ENCODE measurements at regions not wholly inside any gene's neighbourhood (a gene's known extent, or its start where the extent isn't known, plus 50 kb on each side); places are given as distances from the start of the nearest gene placed in this dataset.

DNA sequence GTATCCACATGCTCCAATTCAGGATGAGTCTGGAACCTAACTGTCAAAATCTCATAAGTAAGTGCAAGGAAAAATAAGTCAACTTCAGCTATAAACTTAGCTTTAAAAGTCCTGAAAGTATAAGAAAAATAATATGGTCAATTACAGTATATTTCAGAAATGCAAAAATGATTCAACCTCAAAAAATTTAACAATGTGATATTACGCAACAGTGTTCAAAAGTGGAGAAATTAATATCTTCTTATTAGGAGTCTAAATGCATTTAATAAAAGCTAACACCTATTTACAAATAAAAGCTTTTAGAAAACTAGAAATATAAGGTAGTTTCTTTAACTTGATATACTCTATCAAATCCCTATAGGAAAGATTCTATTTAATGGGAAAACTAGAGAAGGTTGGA, 111.2 kb upstream of the OPRM1 start:
- Histone ChIP-seq H3K4me3 (ENCODE audit: insufficient read depth, low read depth, low read length) (no peak overlapping the region), H3K4me1 (ENCODE audit: control insufficient read depth, insufficient read depth, low read length) (no peaks in the 10 kb centered on the region), H4K91ac (ENCODE audit: insufficient read depth, low read depth, low read length) (no peak overlapping the region), H3K23ac (ENCODE audit: low read depth, low read length) (no peak overlapping the region), H3K4ac (ENCODE audit: low read depth, low read length) (no peak overlapping the region), H3K56ac (ENCODE audit: extremely low read depth, insufficient read depth, low read length) (no peak overlapping the region), H4K5ac (ENCODE audit: low read depth, low read length) (no peak overlapping the region), H2BK5ac (ENCODE audit: low read depth, low read length, poor library complexity, severe bottlenecking) (no peak overlapping the region), H4K20me1 (ENCODE audit: insufficient read depth, low read length) (no peaks in the 10 kb centered on the region), H3K9ac (ENCODE audit: low read depth, low read length) (no peak overlapping the region), H2BK15ac (ENCODE audit: low read depth, low read length) (no peak overlapping the region), H3K9me3 (ENCODE audit: control insufficient read depth, insufficient read depth, low read length) (0 out of 2 replicates have a peak, but pooled peaks cover 2% of the 10 kb centered on the region), H2BK20ac (ENCODE audit: low read depth, low read length) (no peak overlapping the region), H3K36me3 (ENCODE audit: control insufficient read depth, insufficient read depth, low read length) (no peaks in the 10 kb centered on the region), H2BK120ac (ENCODE audit: low read depth, low read length) (no peak overlapping the region), H4K8ac (ENCODE audit: low read depth in 2 of 2, low read length in 2 of 2) (no peak overlapping the region), H2AFZ (replicated peaks; ENCODE audit: low read length, poor library complexity) (no peak overlapping the region), H3K27ac (ENCODE audit: insufficient read depth, low read length) (no peak overlapping the region), H3K9me1 (ENCODE audit: insufficient read depth, low read length) (no peaks in the 10 kb centered on the region), H3K18ac (ENCODE audit: low read depth, low read length) (no peak overlapping the region), H3K4me2 (ENCODE audit: low read depth, low read length) (no peak overlapping the region), H3K27me3 (ENCODE audit: control insufficient read depth, insufficient read depth, low read length) (no peaks in the 10 kb centered on the region), H3K14ac (replicated peaks; ENCODE audit: low read depth, low read length) (no peak overlapping the region), H3K79me1 (ENCODE audit: low read depth in 1 of 2, low read length in 2 of 2) (no peaks in the 10 kb centered on the region), H2AK5ac (ENCODE audit: low read depth, low read length) (no peak overlapping the region), H2AK9ac (replicated peaks; ENCODE audit: low read depth, low read length, poor library complexity) (no peak overlapping the region)
- intact Hi-C loops (cut with micrococcal nuclease) = no loop called here
- ATAC-seq (ENCODE audit: low read depth) = no peak
- TF ChIP-seq NFE2L2 (IDR thresholded peaks at IDR 0.05; ENCODE audit: low read depth, low read length) (no peak), RAD21 (IDR thresholded peaks at IDR 0.05; ENCODE audit: low read length) (no peak), CEBPB (IDR thresholded peaks at IDR 0.05; ENCODE audit: low read depth, low read length) (peak; percentile 78), RFX5 (IDR thresholded peaks at IDR 0.05; ENCODE audit: low read depth, low read length) (no peak)
- CTCF ChIA-PET = no interaction called here
- POLR2A ChIA-PET (ENCODE audit: unreplicated experiment) = no interaction called here
- in situ Hi-C loops (cut with MboI; ENCODE audit: low sequenced_read_pairs) = no loop called here
- dilution Hi-C loops (cut with HindIII; ENCODE audit: low sequenced_read_pairs, unreplicated experiment) = no loop called here
- no TSS peak for BruUV-seq (replicated peaks)
- WGBS, 2 experiments (ENCODE audit: extremely low coverage in 2 of 2, insufficient read length in 1 of 2) = no CpG with 5 or more reads among the region's 1 CpG
- DNase-seq = no peak
